Lower lobe of right lung (tissue), 2 donors: ENCODE measurements at regions not wholly inside any gene's neighbourhood (a gene's known extent, or its start where the extent isn't known, plus 50 kb on each side); places are given as distances from the start of the nearest gene placed in this dataset.

Source experiments
- ATAC-seq, 2 donors: fragments of 200-7000 bp; cut with Tn5 transposase; one replicate each; pipeline ENCODE4 v1.9.1; 2020 to 2022; ENCODE audit warnings: mild to moderate bottlenecking in 2 of 2, moderate library complexity in 2 of 2
- DNase-seq: peaks from one replicate; pipeline ENCODE4 v3.0.0-alpha.2; 2020
- H3K27ac ChIP-seq: fragments of 200-600 bp; one replicate; pipeline ENCODE4 v1.8.0; 2022
- H3K27me3 ChIP-seq: fragments of 200-600 bp; one replicate; pipeline ENCODE4 v1.8.0; 2022; ENCODE audit warnings: low read depth
- H3K36me3 ChIP-seq: fragments of 200-600 bp; one replicate; pipeline ENCODE4 v1.8.0; 2022; ENCODE audit warnings: mild to moderate bottlenecking
- H3K4me1 ChIP-seq: fragments of 200-600 bp; one replicate; pipeline ENCODE4 v1.8.0; 2022
- H3K4me3 ChIP-seq: fragments of 200-600 bp; one replicate; pipeline ENCODE4 v1.8.0; 2022; ENCODE audit warnings: mild to moderate bottlenecking
- H3K9me3 ChIP-seq: fragments of 200-600 bp; one replicate; pipeline ENCODE4 v1.8.0; 2022
- intact Hi-C: fragments of 100-400 bp; cut with DNase I; formaldehyde crosslinking; loops from one replicate; pipeline ENCODE4 v1.11.0; 2022
- TF ChIP-seq, protein P1 (sequence below): fragments of 200-600 bp; IDR thresholded peaks from one replicate; pipeline ENCODE4 v1.8.0; 2022; ENCODE audit warnings: antibody characterized with exemption, mild to moderate bottlenecking
- donor health status: DM: no; HTN: yes; CAD: no; lungs with severe emphysema.

DNA sequence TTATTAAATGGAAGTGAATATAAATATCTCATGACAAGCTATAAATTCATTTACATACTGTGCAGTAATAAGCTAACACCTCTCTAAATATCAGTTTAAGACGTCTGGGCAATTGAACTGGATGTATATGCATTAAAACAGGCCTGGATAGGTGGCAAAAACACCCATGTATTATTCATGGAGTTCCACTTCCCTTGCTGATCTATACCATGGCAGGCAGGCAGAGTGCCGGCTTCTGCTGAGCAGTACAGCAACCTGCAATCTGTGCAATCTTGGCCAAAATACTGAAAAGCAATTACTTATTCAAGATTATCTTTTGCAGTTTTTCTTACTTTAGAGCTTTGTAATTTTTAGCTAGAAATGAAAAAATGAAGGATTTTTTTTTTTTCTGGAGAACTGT is 112.1 kb upstream of the PIEZO2 start:
- H3K27ac ChIP-seq, result no peak overlapping the region
- no peak overlapping the region for H3K4me3 ChIP-seq
- H3K4me1 ChIP-seq, result no peaks in the 10 kb centered on the region
- no peak for DNase-seq
- intact Hi-C loops, result no loop called here
- H3K27me3 ChIP-seq, result no peaks in the 10 kb centered on the region
- no peaks in the 10 kb centered on the region for H3K9me3 ChIP-seq
- no peak for ATAC-seq
- no peaks in the 10 kb centered on the region for H3K36me3 ChIP-seq
- TF ChIP-seq, protein P1, sequence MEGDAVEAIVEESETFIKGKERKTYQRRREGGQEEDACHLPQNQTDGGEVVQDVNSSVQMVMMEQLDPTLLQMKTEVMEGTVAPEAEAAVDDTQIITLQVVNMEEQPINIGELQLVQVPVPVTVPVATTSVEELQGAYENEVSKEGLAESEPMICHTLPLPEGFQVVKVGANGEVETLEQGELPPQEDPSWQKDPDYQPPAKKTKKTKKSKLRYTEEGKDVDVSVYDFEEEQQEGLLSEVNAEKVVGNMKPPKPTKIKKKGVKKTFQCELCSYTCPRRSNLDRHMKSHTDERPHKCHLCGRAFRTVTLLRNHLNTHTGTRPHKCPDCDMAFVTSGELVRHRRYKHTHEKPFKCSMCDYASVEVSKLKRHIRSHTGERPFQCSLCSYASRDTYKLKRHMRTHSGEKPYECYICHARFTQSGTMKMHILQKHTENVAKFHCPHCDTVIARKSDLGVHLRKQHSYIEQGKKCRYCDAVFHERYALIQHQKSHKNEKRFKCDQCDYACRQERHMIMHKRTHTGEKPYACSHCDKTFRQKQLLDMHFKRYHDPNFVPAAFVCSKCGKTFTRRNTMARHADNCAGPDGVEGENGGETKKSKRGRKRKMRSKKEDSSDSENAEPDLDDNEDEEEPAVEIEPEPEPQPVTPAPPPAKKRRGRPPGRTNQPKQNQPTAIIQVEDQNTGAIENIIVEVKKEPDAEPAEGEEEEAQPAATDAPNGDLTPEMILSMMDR, result no peak

DNA sequence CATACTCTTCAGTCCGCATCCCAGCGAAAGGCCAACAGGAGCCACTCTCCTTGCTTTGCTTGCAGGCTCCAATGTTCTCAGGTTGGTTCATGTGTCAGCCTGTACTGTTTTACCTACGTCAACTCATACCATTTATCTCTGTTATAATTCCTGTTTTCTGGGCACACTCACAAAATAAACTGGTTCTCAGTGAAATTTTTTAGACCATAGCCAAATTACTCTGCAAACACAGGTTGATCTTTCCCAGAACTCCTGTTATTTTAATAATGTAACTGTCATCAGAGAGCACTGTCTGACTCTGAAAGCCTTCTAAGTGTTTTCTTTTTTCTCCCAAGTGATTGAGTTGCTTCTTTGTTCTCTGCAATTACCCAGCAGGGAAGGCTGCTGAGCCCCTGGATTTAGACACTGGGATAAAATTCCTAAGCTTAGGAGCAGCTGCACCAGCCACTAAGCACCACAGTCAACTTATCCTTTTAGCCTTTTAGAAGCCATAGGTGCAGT is 111.6 kb upstream of the PIEZO2 start:
- no peaks in the 10 kb centered on the region for H3K4me1 ChIP-seq
- intact Hi-C loops, result no loop called here
- TF ChIP-seq, protein P1, result no peak
- H3K27me3 ChIP-seq, result no peaks in the 10 kb centered on the region
- DNase-seq (no peak), ATAC-seq (no peak)
- H3K27ac ChIP-seq, result no peak overlapping the region
- no peaks in the 10 kb centered on the region for H3K9me3 ChIP-seq
- H3K4me3 ChIP-seq, result no peak overlapping the region
- H3K36me3 ChIP-seq, result no peaks in the 10 kb centered on the region

DNA sequence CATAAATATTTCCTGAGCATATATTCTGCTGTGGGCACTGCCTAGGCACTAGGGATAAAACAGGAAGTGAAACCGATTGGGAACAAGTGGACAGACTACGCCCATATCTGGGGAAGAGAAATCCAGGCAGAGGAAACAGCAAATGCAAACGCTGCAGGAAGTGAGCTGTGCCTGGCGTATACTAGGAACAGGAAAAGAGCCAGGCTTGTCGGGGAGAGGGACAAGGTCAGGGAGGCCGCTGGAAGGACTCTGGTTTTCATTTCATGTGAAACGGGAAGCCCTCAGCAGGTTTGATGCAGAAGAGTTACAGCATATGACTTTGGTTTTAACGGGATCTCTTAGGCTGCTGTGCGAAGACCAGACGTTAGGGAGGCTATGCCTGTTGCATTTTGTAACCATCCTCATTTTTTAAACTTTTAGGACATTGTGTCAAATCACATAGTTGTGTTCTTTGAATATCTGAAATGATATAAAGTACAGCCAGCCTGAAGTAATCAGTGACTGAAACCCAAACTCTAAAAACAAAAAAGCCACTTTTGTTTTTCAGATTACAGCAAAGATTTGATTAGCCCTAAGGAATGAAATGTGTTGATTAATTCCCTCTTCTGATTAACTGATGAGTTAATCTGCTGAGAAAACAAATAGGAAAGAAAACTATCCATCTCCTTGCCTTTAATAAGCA is 110.2 kb upstream of the PIEZO2 start:
- intact Hi-C loops, result no loop called here
- ATAC-seq, result peak; percentile 63 to 86
- H3K4me1 ChIP-seq, result no peaks in the 10 kb centered on the region
- H3K9me3 ChIP-seq, result no peaks in the 10 kb centered on the region
- H3K27ac ChIP-seq, result no peak overlapping the region
- H3K27me3 ChIP-seq, result no peaks in the 10 kb centered on the region
- peak; percentile 55 for DNase-seq
- H3K36me3 ChIP-seq, result no peaks in the 10 kb centered on the region
- no peak overlapping the region for H3K4me3 ChIP-seq
- TF ChIP-seq, protein P1, result no peak

- no peaks in the 10 kb centered on the region for H3K36me3 ChIP-seq
- DNase-seq (no peak), ATAC-seq (no peak)
- H3K9me3 ChIP-seq, result no peaks in the 10 kb centered on the region
- intact Hi-C loops, result no loop called here
- H3K27me3 ChIP-seq, result no peaks in the 10 kb centered on the region
- no peaks in the 10 kb centered on the region for H3K4me1 ChIP-seq
- H3K27ac ChIP-seq, result no peak overlapping the region
- no peak overlapping the region for H3K4me3 ChIP-seq
- TF ChIP-seq, protein P1, result no peak
Observed at GRCh38 chr18:11258039-11258610, 108.8 kb upstream of the PIEZO2 start.

DNA sequence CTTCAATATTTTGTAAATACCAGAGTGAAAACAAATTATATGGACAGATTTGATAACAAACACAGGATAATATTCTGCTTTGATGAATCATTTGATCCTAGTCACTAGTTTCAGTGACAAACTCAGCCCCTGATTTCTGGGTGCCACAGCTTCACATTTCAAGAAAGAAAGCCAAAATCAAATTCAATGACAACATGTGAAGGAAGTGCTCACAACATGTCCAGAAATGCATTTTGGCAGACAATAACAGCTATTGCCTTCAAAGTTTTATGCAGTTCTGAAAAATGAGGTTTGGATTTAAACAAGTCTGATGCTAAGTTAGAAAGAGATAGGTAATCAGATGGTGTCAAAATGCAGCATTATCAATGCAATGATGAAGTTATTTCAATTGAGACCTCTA is 106.9 kb upstream of the PIEZO2 start:
- Histone ChIP-seq H3K27me3 (no peaks in the 10 kb centered on the region), H3K9me3 (no peaks in the 10 kb centered on the region), H3K27ac (no peak overlapping the region), H3K4me3 (no peak overlapping the region), H3K36me3 (no peaks in the 10 kb centered on the region), H3K4me1 (no peaks in the 10 kb centered on the region)
- intact Hi-C loops, result no loop called here
- ATAC-seq (no peak), DNase-seq (no peak)
- TF ChIP-seq, protein P1, result no peak
